Mammary epithelial cell (primary cell): ENCODE measurements at regions not wholly inside any gene's neighbourhood (a gene's known extent, or its start where the extent isn't known, plus 50 kb on each side); places are given as distances from the start of the nearest gene placed in this dataset.

Experiments
- CTCF ChIP-seq, 2 donors: IDR thresholded peaks in 1 of 2; conservative IDR thresholded peaks in 1 of 2; 2 replicates each; pipeline ENCODE4 v1.5.1; 2011 to 2012; ENCODE audit warnings: inconsistent platforms in 2 of 2, low read length in 2 of 2, mild to moderate bottlenecking in 2 of 2, control low read depth in 1 of 2, low read depth in 1 of 2; ENCODE audit not compliant: insufficient read depth in 1 of 2; ENCODE audit errors: extremely low read depth in 1 of 2
- EZH2 ChIP-seq: IDR thresholded peaks from 2 replicates; pipeline ENCODE4 v1.6.1; 2012; ENCODE audit warnings: low read length, inconsistent platforms, borderline replicate concordance

GRCh38 chr4:131251321-131251720 lies 1897.8 kb upstream of the PCDH10 start:
- TF ChIP-seq CTCF (conservative IDR thresholded peaks at IDR 0.05 in 1 of 2, IDR thresholded peaks at IDR 0.05 in 1 of 2; ENCODE audit: extremely low read depth in 1 of 2, insufficient read depth in 1 of 2, low read depth in 1 of 2, low read length in 2 of 2) (no peak), EZH2 (no peak)
